AG10803 (cell line): ENCODE measurements at regions not wholly inside any gene's neighbourhood (a gene's known extent, or its start where the extent isn't known, plus 50 kb on each side); places are given as distances from the start of the nearest gene placed in this dataset.

ENCODE experiments used
- DNase-seq: peaks from one replicate; pipeline ENCODE4 v3.0.0; 2010; ENCODE audit warnings: low read depth
- H3K4me3 ChIP-seq: 2 replicates; pipeline ENCODE4 v1.5.1; 2011; ENCODE audit warnings: mild to moderate bottlenecking, low read length, control low read depth
- TF ChIP-seq, protein P1 (sequence below): conservative IDR thresholded peaks from 2 replicates; pipeline ENCODE4 v1.5.1; 2011; ENCODE audit warnings: mild to moderate bottlenecking, low read length, control low read depth, inconsistent platforms

DNA sequence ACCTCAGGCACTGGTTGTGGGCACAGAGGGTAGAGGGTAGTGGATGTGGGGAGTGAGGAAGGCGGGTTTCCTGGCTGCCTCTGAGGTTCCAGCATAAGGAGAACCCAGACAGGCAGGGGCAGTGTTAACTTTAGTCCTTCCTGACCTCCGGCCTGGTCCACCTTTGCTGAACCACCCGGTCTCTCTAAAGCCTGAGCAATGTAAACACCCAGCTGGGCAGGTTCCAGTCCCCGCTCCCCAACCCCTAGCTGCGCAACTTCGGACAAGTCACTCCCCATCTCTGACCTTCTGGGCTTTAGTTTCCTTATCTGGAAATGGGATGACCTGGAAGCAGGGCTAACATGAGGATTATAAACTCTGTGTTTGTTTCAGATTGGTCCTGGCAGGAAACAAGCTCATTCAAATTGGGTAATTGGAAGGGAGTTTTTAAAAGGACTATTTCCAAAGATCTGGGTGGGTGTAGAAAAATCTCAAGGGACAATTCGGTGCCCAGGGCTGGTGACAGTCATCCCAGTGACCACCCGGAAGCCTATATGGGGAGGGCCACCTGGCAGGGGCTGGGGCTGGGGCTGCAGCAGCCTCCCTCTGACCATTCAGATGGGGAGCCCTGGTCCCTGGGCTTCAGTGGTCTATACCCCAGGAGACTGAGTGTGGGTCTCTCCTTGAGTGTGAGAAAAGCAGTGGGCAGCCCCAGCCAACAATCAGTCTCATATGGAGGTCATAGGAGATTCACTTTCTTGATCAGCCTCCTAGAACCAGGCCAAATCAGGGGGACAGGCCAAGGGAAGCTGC lies 108.3 kb upstream of the SYT13 start:
- TF ChIP-seq, protein P1, sequence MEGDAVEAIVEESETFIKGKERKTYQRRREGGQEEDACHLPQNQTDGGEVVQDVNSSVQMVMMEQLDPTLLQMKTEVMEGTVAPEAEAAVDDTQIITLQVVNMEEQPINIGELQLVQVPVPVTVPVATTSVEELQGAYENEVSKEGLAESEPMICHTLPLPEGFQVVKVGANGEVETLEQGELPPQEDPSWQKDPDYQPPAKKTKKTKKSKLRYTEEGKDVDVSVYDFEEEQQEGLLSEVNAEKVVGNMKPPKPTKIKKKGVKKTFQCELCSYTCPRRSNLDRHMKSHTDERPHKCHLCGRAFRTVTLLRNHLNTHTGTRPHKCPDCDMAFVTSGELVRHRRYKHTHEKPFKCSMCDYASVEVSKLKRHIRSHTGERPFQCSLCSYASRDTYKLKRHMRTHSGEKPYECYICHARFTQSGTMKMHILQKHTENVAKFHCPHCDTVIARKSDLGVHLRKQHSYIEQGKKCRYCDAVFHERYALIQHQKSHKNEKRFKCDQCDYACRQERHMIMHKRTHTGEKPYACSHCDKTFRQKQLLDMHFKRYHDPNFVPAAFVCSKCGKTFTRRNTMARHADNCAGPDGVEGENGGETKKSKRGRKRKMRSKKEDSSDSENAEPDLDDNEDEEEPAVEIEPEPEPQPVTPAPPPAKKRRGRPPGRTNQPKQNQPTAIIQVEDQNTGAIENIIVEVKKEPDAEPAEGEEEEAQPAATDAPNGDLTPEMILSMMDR = no peak
- no peak for DNase-seq
- H3K4me3 ChIP-seq = no peak overlapping the region

- TF ChIP-seq, protein P1 = no peak
- H3K4me3 ChIP-seq = no peak overlapping the region
Measured at GRCh38 chr11:45393826-45394225, 107.7 kb upstream of the SYT13 start.

GRCh38 chr11:45393334-45393733 lies 107.2 kb upstream of the SYT13 start:
- DNase-seq = no peak
- TF ChIP-seq, protein P1 = no peak
- H3K4me3 ChIP-seq = no peak overlapping the region

More at GRCh38 chr11:45393826-45394225, 107.7 kb upstream of the SYT13 start:
- no peak for DNase-seq

GRCh38 chr11:45392591-45393091 lies 106.5 kb upstream of the SYT13 start:
- DNase-seq = peak; percentile 20
- no peak overlapping the region for H3K4me3 ChIP-seq
- TF ChIP-seq, protein P1 = no peak

DNA sequence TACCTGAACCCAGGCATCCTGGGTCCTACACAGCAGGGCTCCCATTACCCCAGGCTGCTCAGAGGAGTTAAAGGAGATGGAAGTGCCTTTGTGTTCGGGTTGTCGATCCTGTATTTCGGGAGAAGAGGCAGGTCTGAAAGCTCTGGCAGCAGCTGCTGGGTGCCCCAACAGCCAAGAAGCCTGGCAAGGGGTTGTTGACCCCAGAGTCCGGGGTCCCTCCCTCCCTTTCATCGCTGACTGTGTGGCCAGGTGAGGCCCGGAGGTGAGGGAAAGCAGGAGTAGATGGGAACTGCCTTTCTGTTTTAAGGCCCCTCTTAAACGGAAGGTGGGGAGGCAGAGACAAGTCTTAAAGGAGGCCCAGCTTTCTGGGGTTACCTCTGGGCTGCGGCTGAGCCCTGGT lies 106.0 kb upstream of the SYT13 start:
- no peak for DNase-seq
- TF ChIP-seq, protein P1 = no peak
- H3K4me3 ChIP-seq = no peak overlapping the region

DNA sequence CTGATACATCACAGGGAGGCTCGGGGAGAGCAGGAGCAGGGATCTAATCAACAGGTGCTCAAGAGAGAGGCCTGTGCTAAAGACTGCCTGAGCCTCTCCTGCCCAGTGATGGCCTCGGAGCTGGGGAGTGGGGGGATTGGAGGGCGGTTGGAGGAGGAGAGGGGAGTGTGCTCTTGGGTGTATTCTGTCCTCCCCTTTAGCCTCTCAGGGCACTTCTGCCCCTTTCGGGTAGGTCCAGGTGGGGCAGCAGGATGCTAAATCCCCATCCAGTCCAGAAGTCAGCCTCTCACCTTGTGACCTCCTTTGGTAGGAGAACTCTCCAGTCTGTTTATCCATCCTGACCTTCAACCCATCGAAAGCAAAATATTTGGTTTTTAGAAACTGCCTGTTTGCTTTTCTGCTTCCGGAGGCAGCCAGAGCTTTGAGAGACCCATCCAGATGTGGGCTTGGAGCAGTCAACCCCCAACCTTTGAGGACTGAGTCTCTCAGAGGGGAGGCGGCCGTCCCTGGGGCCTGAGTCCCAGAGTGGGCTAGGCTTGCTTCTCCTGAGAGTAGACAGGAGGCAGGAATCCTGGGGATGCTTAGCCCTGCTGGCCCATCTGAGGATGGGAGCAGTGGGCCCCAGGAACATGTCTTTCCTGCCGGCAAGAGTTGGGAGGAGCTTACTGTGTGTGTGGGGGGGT lies 105.2 kb upstream of the SYT13 start:
- TF ChIP-seq, protein P1 = no peak
- no peak overlapping the region for H3K4me3 ChIP-seq
- no peak for DNase-seq
